H9 (cell line): ENCODE measurements at regions not wholly inside any gene's neighbourhood (a gene's known extent, or its start where the extent isn't known, plus 50 kb on each side); places are given as distances from the start of the nearest gene placed in this dataset.

ENCODE experiments used
- DNase-seq: peaks from one replicate; pipeline ENCODE4 v3.0.0-alpha.2; 2017
- H2AFZ ChIP-seq: one replicate; pipeline ENCODE4 v1.6.1; 2013; ENCODE audit warnings: mild to moderate bottlenecking, low read length, control low read depth, moderate library complexity
- H2AK5ac ChIP-seq: 2 replicates; pipeline ENCODE4 v1.6.1; 2013; ENCODE audit warnings: low read length, control low read depth, mixed read lengths; ENCODE audit not compliant: insufficient read length
- H2BK120ac ChIP-seq: one replicate; pipeline ENCODE4 v1.6.1; 2013; ENCODE audit warnings: low read depth, mild to moderate bottlenecking, low read length, control low read depth, inconsistent platforms; ENCODE audit not compliant: poor library complexity, severe bottlenecking
- H2BK12ac ChIP-seq: 2 replicates; pipeline ENCODE4 v1.6.1; 2013; ENCODE audit warnings: low read length, control low read depth, mixed read lengths, low read depth; ENCODE audit not compliant: insufficient read length
- H2BK15ac ChIP-seq: 2 replicates; pipeline ENCODE4 v1.6.1; 2013; ENCODE audit warnings: low read depth, low read length, control low read depth
- H2BK20ac ChIP-seq: one replicate; pipeline ENCODE4 v1.6.1; 2013; ENCODE audit warnings: low read depth, mild to moderate bottlenecking, low read length, control low read depth, inconsistent platforms; ENCODE audit not compliant: poor library complexity, severe bottlenecking
- H2BK5ac ChIP-seq: 2 replicates; pipeline ENCODE4 v1.6.1; 2013; ENCODE audit warnings: low read length, control low read depth, mixed read lengths; ENCODE audit not compliant: insufficient read length
- H3K14ac ChIP-seq: 2 replicates; pipeline ENCODE4 v1.6.1; 2013; ENCODE audit warnings: low read length, control low read depth; ENCODE audit not compliant: insufficient read depth
- H3K18ac ChIP-seq: 2 replicates; pipeline ENCODE4 v1.6.1; 2013; ENCODE audit warnings: low read depth, mild to moderate bottlenecking, mixed read lengths, low read length, control low read depth; ENCODE audit not compliant: insufficient read length
- H3K23ac ChIP-seq: 2 replicates; pipeline ENCODE4 v1.6.1; 2013; ENCODE audit warnings: low read length, control low read depth, mixed read lengths, low read depth; ENCODE audit not compliant: insufficient read length
- H3K23me2 ChIP-seq: 2 replicates; pipeline ENCODE4 v1.6.1; 2013; ENCODE audit warnings: low read depth, mild to moderate bottlenecking, mixed read lengths, low read length, control low read depth; ENCODE audit not compliant: insufficient read length, poor library complexity, severe bottlenecking
- H3K27ac ChIP-seq: 2 replicates; pipeline ENCODE4 v1.5.1; 2013; ENCODE audit warnings: low read length, control low read depth, mixed read lengths, low read depth; ENCODE audit not compliant: insufficient read length
- H3K27me3 ChIP-seq: 2 replicates; pipeline ENCODE4 v1.6.1; 2013; ENCODE audit warnings: low read length, control low read depth, inconsistent platforms; ENCODE audit not compliant: insufficient read depth
- H3K4ac ChIP-seq: 2 replicates; pipeline ENCODE4 v1.6.1; 2013; ENCODE audit warnings: low read depth, mild to moderate bottlenecking, control low read depth, inconsistent platforms, low read length, moderate library complexity
- H3K4me1 ChIP-seq: 2 replicates; pipeline ENCODE4 v1.6.1; 2013; ENCODE audit warnings: low read length, control low read depth, inconsistent platforms; ENCODE audit not compliant: insufficient read depth
- H3K4me2 ChIP-seq: 2 replicates; pipeline ENCODE4 v1.6.1; 2013; ENCODE audit warnings: low read length, control low read depth, mixed read lengths; ENCODE audit not compliant: insufficient read length, insufficient read depth
- H3K56ac ChIP-seq: 2 replicates; pipeline ENCODE4 v1.6.1; 2013; ENCODE audit warnings: low read depth, mild to moderate bottlenecking, mixed read lengths, low read length, control low read depth; ENCODE audit not compliant: insufficient read length
- H3K79me1 ChIP-seq: 2 replicates; pipeline ENCODE4 v1.6.1; 2013; ENCODE audit warnings: low read depth, mild to moderate bottlenecking, moderate library complexity, low read length, control low read depth, inconsistent platforms; ENCODE audit not compliant: insufficient read depth, poor library complexity, severe bottlenecking
- H3K79me2 ChIP-seq: 2 replicates; pipeline ENCODE4 v1.6.1; 2013; ENCODE audit warnings: low read length, control low read depth, inconsistent platforms; ENCODE audit not compliant: insufficient read depth
- H3K9ac ChIP-seq: 2 replicates; pipeline ENCODE4 v1.6.1; 2013; ENCODE audit warnings: low read length, control low read depth, mixed read lengths; ENCODE audit not compliant: insufficient read length; ENCODE audit errors: extremely low read depth
- H3K9me3 ChIP-seq: one replicate; pipeline ENCODE4 v1.6.1; 2013; ENCODE audit warnings: low read depth, low read length, inconsistent platforms; ENCODE audit not compliant: control insufficient read depth
- H3T11ph ChIP-seq: one replicate; pipeline ENCODE4 v1.6.1; 2013; ENCODE audit warnings: mild to moderate bottlenecking, low read length, control low read depth, inconsistent platforms
- H4K20me1 ChIP-seq: one replicate; pipeline ENCODE4 v1.6.1; 2013; ENCODE audit not compliant: control insufficient read depth, insufficient read length, insufficient read depth
- H4K5ac ChIP-seq: 2 replicates; pipeline ENCODE4 v1.6.1; 2013; ENCODE audit warnings: low read depth, mild to moderate bottlenecking, mixed read lengths, low read length, control low read depth; ENCODE audit not compliant: insufficient read length
- H4K8ac ChIP-seq: replicated peaks from 2 replicates; pipeline ENCODE4 v1.6.1; 2013; ENCODE audit warnings: low read length, control low read depth, mixed read lengths, low read depth; ENCODE audit not compliant: insufficient read length
- H4K91ac ChIP-seq: 2 replicates; pipeline ENCODE4 v1.6.1; 2013; ENCODE audit warnings: low read depth, mild to moderate bottlenecking, moderate library complexity, mixed read lengths, low read length, control low read depth; ENCODE audit not compliant: insufficient read length
- H3K27ac Mint-ChIP-seq, 3 experiments: 2 replicates in 2 of 3; 3 replicates in 1 of 3; pipeline ENCODE4 v1.8.0; 2020 to 2021; ENCODE audit warnings: mixed read lengths in 3 of 3, mild to moderate bottlenecking in 1 of 3, moderate library complexity in 1 of 3
- H3K27me3 Mint-ChIP-seq: 2 replicates; pipeline ENCODE4 v1.8.0; 2021; ENCODE audit warnings: low read depth, mild to moderate bottlenecking, moderate library complexity, mixed read lengths
- H3K36me3 Mint-ChIP-seq, 3 experiments: 2 replicates in 2 of 3; 3 replicates in 1 of 3; pipeline ENCODE4 v1.8.0; 2020 to 2021; ENCODE audit warnings: low read depth in 3 of 3, mixed read lengths in 3 of 3; ENCODE audit not compliant: insufficient read depth in 1 of 3
- H3K4me1 Mint-ChIP-seq, 2 experiments: 2 replicates each; pipeline ENCODE4 v1.8.0; 2020; ENCODE audit warnings: mixed read lengths in 2 of 2
- H3K4me3 Mint-ChIP-seq, 2 experiments: 2 replicates in 1 of 2; 3 replicates in 1 of 2; pipeline ENCODE4 v1.8.0; 2020 to 2021; ENCODE audit warnings: mild to moderate bottlenecking in 2 of 2, mixed read lengths in 2 of 2, moderate library complexity in 1 of 2
- H3K9me3 Mint-ChIP-seq, 2 experiments: 2 replicates in 1 of 2; 3 replicates in 1 of 2; pipeline ENCODE4 v1.8.0; 2020; ENCODE audit warnings: mild to moderate bottlenecking in 2 of 2, mixed read lengths in 2 of 2, moderate library complexity in 1 of 2
- CTCF ChIP-seq: fragments of 200-600 bp; sonication (generic); conservative IDR thresholded peaks from 3 replicates; pipeline ENCODE4 v1.8.0; 2021; ENCODE audit warnings: antibody characterized with exemption, mild to moderate bottlenecking
- WGBS: extraction: QIAGEN DNeasy Blood & Tissue Kit; methylation state at CpG from one replicate; pipeline ENCODE4 v1.1.7; 2013; ENCODE audit warnings: missing lambda C conversion rate, low lambda C conversion rate, mixed read lengths; ENCODE audit not compliant: insufficient read length; ENCODE audit errors: extremely low coverage; 5-methylcytosine and 5-hydroxymethylcytosine counted together

GRCh38 chr13:106109391-106109791 lies 426.1 kb downstream of the EFNB2 start:
- no peak overlapping the region for H3K27ac Mint-ChIP-seq
- Histone ChIP-seq H2BK12ac (no peak overlapping the region), H4K91ac (no peak overlapping the region)

More at GRCh38 chr13:106109391-106109791, 426.1 kb downstream of the EFNB2 start:
- H3K79me2 ChIP-seq, result no peaks in the 10 kb centered on the region
- H3K27me3 ChIP-seq, result no peaks in the 10 kb centered on the region
- H2BK5ac ChIP-seq, result no peak overlapping the region
- no peak overlapping the region for H3K4ac ChIP-seq
- no peak overlapping the region for H3K4me2 ChIP-seq
- H3K56ac ChIP-seq, result no peak overlapping the region
- no peaks in the 10 kb centered on the region for H3K9me3 Mint-ChIP-seq
- no peak overlapping the region for H3K27ac ChIP-seq
- WGBS, result no CpG with 5 or more reads among the region's 3 CpGs
- DNase-seq, result no peak
- no peak overlapping the region for H3K9ac ChIP-seq
- no peaks in the 10 kb centered on the region; a peak in 1 of 7 replicates for H3K36me3 Mint-ChIP-seq
- H3K14ac ChIP-seq, result no peak overlapping the region
- no peak for TF ChIP-seq CTCF
- H3K4me3 Mint-ChIP-seq, result no peak overlapping the region
- peaks cover 14 to 21% of the 10 kb centered on the region in 2 experiments for H3K4me1 Mint-ChIP-seq
- H3K9me3 ChIP-seq, result no peaks in the 10 kb centered on the region
- no peak overlapping the region for H2BK120ac ChIP-seq
- H4K20me1 ChIP-seq, result no peaks in the 10 kb centered on the region
- H2BK15ac ChIP-seq, result no peak overlapping the region
- no peaks in the 10 kb centered on the region; the same call in 1 of the 2 replicates for H3K4me1 ChIP-seq
- no peak overlapping the region for H2AFZ ChIP-seq
- H2AK5ac ChIP-seq, result no peak overlapping the region
- H3K18ac ChIP-seq, result no peak overlapping the region
- H2BK20ac ChIP-seq, result no peak overlapping the region
- H4K5ac ChIP-seq, result no peak overlapping the region
- H3K79me1 ChIP-seq, result no peaks in the 10 kb centered on the region
- no peaks in the 10 kb centered on the region for H3K27me3 Mint-ChIP-seq
- H3K23me2 ChIP-seq, result no peaks in the 10 kb centered on the region
- H4K8ac ChIP-seq, result no peak overlapping the region
- no peak overlapping the region for H3K23ac ChIP-seq
- no peak overlapping the region for H3T11ph ChIP-seq
